ENCODE measurements at regions not wholly inside any gene's neighbourhood (a gene's known extent, or its start where the extent isn't known, plus 50 kb on each side); places are given as distances from the start of the nearest gene placed in this dataset.

DNA sequence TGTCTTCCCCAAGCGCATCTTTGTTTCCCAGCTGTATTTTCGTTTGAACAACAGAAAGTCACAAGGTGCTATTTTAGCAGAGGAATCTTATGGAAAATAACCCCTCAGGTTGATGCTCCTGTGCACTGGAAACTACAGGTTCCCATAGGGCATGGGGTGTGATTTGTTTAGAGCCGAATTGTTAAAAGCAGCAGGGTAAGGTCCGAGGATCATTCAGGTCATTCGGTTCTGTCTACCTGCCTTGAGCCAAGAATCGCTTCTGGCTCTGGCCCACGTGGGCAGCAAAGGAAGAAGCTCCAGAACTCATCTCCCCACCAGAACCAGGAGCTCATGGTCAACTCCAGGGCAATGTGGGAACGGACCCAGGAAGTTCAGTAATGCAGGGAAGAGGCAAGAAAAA is 116.7 kb upstream of the TPM1 start:
- Histone ChIP-seq H3K4me1 (peaks cover 0 to 10% (median 1%) of the 10 kb centered on the region in 4 donors), H3K36me3 (no peaks in the 10 kb centered on the region), H3K4me3 (no peak overlapping the region), H3K9me3 (no peaks in the 10 kb centered on the region), H3K27me3 (no peaks in the 10 kb centered on the region), H3K27ac (no peak overlapping the region)
- no peak for DNase-seq
- intact Hi-C loops (cut with DNase I) = no loop called here
- TF ChIP-seq POLR2A (IDR thresholded peaks at IDR 0.05) (no peak), CTCF (IDR thresholded peaks at IDR 0.05) (no peak)
- 67% methylated on average over 2 of the region's 8 CpGs for WGBS (ENCODE audit: insufficient coverage, low coverage, low lambda C conversion rate, missing lambda C conversion rate)
- ATAC-seq = peak in 3 of 4 donors; percentile 40 to 78 (median 43)

- Histone ChIP-seq H3K4me1 (peaks cover 0 to 7% (median 0%) of the 10 kb centered on the region in 4 donors), H3K4me3 (no peak overlapping the region), H3K27ac (no peak overlapping the region), H3K9me3 (no peaks in the 10 kb centered on the region), H3K36me3 (no peaks in the 10 kb centered on the region), H3K27me3 (no peaks in the 10 kb centered on the region)
- ATAC-seq = no peak
- TF ChIP-seq CTCF (IDR thresholded peaks at IDR 0.05) (no peak), POLR2A (IDR thresholded peaks at IDR 0.05) (no peak)
- intact Hi-C loops (cut with DNase I) = no loop called here
- no peak for DNase-seq
Observed at GRCh38 chr15:62927196-62927595, 115.4 kb upstream of the TPM1 start.

DNA sequence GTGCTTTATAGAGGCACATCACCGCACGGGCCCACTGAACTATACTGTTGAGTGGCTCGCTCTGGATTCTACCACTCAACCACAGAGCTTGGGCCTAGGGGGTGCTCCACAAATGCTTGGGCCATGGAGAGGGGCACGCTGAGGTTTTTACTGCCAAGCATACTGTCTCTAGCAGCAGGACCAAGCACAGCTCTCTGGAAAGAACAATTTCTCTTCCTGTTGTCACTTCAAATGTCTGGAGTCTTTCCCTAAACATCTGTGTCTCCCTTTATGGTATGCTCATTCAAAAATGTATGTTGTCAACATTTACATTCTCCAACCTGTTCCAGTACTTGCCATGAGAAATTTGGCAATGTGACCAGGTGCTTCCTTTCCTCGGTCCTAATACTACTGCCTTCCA is 114.7 kb upstream of the TPM1 start:
- Histone ChIP-seq H3K9me3 (no peaks in the 10 kb centered on the region), H3K27ac (no peak overlapping the region), H3K4me1 (peaks cover 0 to 7% (median 0%) of the 10 kb centered on the region in 4 donors), H3K4me3 (no peak overlapping the region), H3K27me3 (no peaks in the 10 kb centered on the region), H3K36me3 (no peaks in the 10 kb centered on the region)
- DNase-seq (no peak), ATAC-seq (no peak)
- intact Hi-C loops (cut with DNase I) = no loop called here
- WGBS (ENCODE audit: insufficient coverage, low coverage, low lambda C conversion rate, missing lambda C conversion rate) = 81% methylated on average over 5 of the region's 5 CpGs
- TF ChIP-seq CTCF (IDR thresholded peaks at IDR 0.05) (no peak), POLR2A (IDR thresholded peaks at IDR 0.05) (no peak)

DNA sequence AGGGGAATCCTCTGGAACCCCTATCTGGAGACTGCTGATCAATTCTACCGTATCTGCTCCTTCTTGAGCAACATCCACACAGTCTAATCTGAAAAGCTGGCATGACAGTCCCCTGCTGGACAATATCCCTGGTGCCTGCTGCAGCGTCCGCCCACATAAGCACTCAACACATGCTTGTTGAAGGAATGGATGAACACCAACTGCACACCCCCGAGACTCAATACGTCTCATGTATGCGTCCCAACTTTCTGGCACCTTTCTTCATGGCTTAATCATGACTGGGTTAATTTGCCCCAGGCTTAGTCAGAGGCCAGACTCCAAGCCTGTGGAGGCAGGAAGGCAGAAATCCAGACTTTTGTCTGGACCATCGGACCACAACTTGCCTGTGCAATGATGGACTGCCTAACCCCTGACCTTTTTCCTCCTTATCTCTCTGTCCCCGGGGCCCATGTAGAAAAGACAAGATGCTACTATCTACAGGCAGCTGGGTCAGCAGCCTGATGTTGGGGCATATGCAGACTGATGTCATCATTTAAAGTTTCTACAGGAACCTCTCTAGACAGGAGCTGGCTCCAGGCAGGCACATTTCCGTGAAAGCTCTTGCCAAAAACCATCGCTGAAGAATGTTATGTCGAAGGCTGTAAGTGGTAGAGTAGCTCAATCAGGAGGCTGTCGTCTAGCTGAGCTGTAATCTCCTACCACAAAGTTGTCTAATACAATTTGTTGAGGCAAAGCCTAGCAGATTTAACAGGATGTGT is 114.1 kb upstream of the TPM1 start:
- TF ChIP-seq CTCF (IDR thresholded peaks at IDR 0.05) (peak in 3 of 4 donors; percentile 35 to 46 (median 36)), POLR2A (IDR thresholded peaks at IDR 0.05) (no peak)
- H3K4me1 ChIP-seq = peaks cover 0 to 7% (median 0%) of the 10 kb centered on the region in 4 donors
- no peak overlapping the region for H3K4me3 ChIP-seq
- ATAC-seq (peak; percentile 62 to 81 (median 66)), DNase-seq (peak in 1 of 3 donors; percentile 32)
- 61% methylated on average over 9 of the region's 12 CpGs for WGBS (ENCODE audit: insufficient coverage, low coverage, low lambda C conversion rate, missing lambda C conversion rate)
- H3K27me3 ChIP-seq = no peaks in the 10 kb centered on the region
- H3K27ac ChIP-seq = no peak overlapping the region
- no peaks in the 10 kb centered on the region for H3K9me3 ChIP-seq
- intact Hi-C loops (cut with DNase I) = no loop called here
- no peaks in the 10 kb centered on the region for H3K36me3 ChIP-seq

GRCh38 chr15:62929000-62929357 is 113.6 kb upstream of the TPM1 start:
- peaks cover 0 to 7% (median 0%) of the 10 kb centered on the region in 4 donors for H3K4me1 ChIP-seq
- ATAC-seq (peak in 1 of 4 donors; percentile 37), DNase-seq (no peak)
- no peaks in the 10 kb centered on the region for H3K9me3 ChIP-seq
- intact Hi-C loops (cut with DNase I) = no loop called here
- no peak overlapping the region for H3K4me3 ChIP-seq
- no peak for TF ChIP-seq POLR2A (IDR thresholded peaks at IDR 0.05)
- TF ChIP-seq CTCF (IDR thresholded peaks at IDR 0.05) = no peak
- H3K27me3 ChIP-seq = no peaks in the 10 kb centered on the region
- no peaks in the 10 kb centered on the region for H3K36me3 ChIP-seq
- no peak overlapping the region for H3K27ac ChIP-seq
